ENCODE measurements at regions not wholly inside any gene's neighbourhood (a gene's known extent, or its start where the extent isn't known, plus 50 kb on each side); places are given as distances from the start of the nearest gene placed in this dataset.

- TF ChIP-seq, protein P1, sequence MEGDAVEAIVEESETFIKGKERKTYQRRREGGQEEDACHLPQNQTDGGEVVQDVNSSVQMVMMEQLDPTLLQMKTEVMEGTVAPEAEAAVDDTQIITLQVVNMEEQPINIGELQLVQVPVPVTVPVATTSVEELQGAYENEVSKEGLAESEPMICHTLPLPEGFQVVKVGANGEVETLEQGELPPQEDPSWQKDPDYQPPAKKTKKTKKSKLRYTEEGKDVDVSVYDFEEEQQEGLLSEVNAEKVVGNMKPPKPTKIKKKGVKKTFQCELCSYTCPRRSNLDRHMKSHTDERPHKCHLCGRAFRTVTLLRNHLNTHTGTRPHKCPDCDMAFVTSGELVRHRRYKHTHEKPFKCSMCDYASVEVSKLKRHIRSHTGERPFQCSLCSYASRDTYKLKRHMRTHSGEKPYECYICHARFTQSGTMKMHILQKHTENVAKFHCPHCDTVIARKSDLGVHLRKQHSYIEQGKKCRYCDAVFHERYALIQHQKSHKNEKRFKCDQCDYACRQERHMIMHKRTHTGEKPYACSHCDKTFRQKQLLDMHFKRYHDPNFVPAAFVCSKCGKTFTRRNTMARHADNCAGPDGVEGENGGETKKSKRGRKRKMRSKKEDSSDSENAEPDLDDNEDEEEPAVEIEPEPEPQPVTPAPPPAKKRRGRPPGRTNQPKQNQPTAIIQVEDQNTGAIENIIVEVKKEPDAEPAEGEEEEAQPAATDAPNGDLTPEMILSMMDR (conservative IDR thresholded peaks at IDR 0.05; ENCODE audit: low read length), result peak; percentile 34
- DNase-seq (ENCODE audit: low read depth), result peak; percentile 89
- no peak overlapping the region for H3K4me3 ChIP-seq (ENCODE audit: low read length)
These were observed 124.5 kb downstream of the GPR65 start for GRCh38 chr14:88129306-88130056.

DNA sequence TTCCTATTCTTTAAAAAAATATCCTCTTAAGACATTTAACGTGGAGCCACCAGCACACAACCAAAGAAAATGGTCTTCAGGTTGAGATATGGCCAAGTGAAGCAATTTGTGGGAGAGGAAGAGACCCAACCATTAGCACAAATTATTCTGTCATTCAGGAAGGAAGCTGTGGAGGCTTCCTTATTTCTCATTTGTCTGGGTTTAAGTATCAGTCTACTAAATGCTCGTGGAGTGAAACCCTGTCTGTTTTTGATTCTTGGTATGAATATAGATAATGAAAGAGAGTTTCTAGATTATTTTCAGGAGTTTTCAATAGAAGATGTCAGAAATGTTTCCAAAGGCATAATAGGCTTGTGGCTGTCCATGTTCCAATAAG is 125.1 kb downstream of the GPR65 start:
- TF ChIP-seq, protein P1 (conservative IDR thresholded peaks at IDR 0.05; ENCODE audit: low read length), result no peak
- no peak overlapping the region for H3K4me3 ChIP-seq (ENCODE audit: low read length)
- DNase-seq (ENCODE audit: low read depth), result no peak
